GM19099 (cell line): ENCODE measurements at regions not wholly inside any gene's neighbourhood (a gene's known extent, or its start where the extent isn't known, plus 50 kb on each side); places are given as distances from the start of the nearest gene placed in this dataset.

Source experiments
- POLR2A ChIP-seq: IDR thresholded peaks from 3 replicates; pipeline ENCODE4 v1.6.1; 2011; ENCODE audit warnings: low read depth; ENCODE audit not compliant: insufficient read length; ENCODE audit errors: extremely low read depth

GRCh38 chr12:125902991-125903390 is 837.8 kb downstream of the AACS start:
- TF ChIP-seq POLR2A = no peak

GRCh38 chr12:125907351-125907750 is 842.1 kb downstream of the AACS start:
- no peak for TF ChIP-seq POLR2A

GRCh38 chr12:125919856-125920470 is 854.7 kb downstream of the AACS start:
- no peak for TF ChIP-seq POLR2A

GRCh38 chr12:125922330-125922729 is 857.1 kb downstream of the AACS start:
- no peak for TF ChIP-seq POLR2A

- no peak for TF ChIP-seq POLR2A
These were observed 871.3 kb downstream of the AACS start for GRCh38 chr12:125936502-125936901.

GRCh38 chr12:125944446-125944845 is 879.2 kb downstream of the AACS start:
- TF ChIP-seq POLR2A = no peak

- no peak for TF ChIP-seq POLR2A
These were observed 884.2 kb downstream of the AACS start for GRCh38 chr12:125949471-125949870.

GRCh38 chr12:125954362-125954761 is 889.1 kb downstream of the AACS start:
- no peak for TF ChIP-seq POLR2A

- no peak for TF ChIP-seq POLR2A
These were observed 891.0 kb downstream of the AACS start for GRCh38 chr12:125956186-125956585.

GRCh38 chr12:125966641-125967040 is 901.4 kb downstream of the AACS start:
- TF ChIP-seq POLR2A = no peak

- no peak for TF ChIP-seq POLR2A
These were observed 903.2 kb downstream of the AACS start for GRCh38 chr12:125968413-125968812.

GRCh38 chr12:125971981-125972380 is 906.7 kb downstream of the AACS start:
- no peak for TF ChIP-seq POLR2A

- no peak for TF ChIP-seq POLR2A
These were observed 913.1 kb downstream of the AACS start for GRCh38 chr12:125978286-125978685.

- no peak for TF ChIP-seq POLR2A
These were observed 916.5 kb downstream of the AACS start for GRCh38 chr12:125981610-125982253.

GRCh38 chr12:125983094-125983783 is 918.0 kb downstream of the AACS start:
- no peak for TF ChIP-seq POLR2A
